Transverse colon (tissue), 4 donors: ENCODE measurements at regions not wholly inside any gene's neighbourhood (a gene's known extent, or its start where the extent isn't known, plus 50 kb on each side); places are given as distances from the start of the nearest gene placed in this dataset.

Experiments
- CTCF ChIP-seq, 5 experiments: fragments of 200-600 bp in 3 of 5; fragments of 450-650 bp in 2 of 5; sonication (generic) in 3 of 5; IDR thresholded peaks; 1 replicate in 2 of 5; 2 replicates in 3 of 5; pipeline ENCODE4 v1.5.1; 2016 to 2017; ENCODE audit warnings: antibody characterized with exemption in 5 of 5, inconsistent platforms in 3 of 5, mild to moderate bottlenecking in 2 of 5, moderate library complexity in 1 of 5
- EP300 ChIP-seq: sonication (generic); formaldehyde crosslinking; IDR thresholded peaks from one replicate; pipeline ENCODE4 v1.6.1; 2017; ENCODE audit warnings: antibody characterized with exemption, low read depth
- POLR2A ChIP-seq: fragments of 450-650 bp; IDR thresholded peaks from one replicate; pipeline ENCODE4 v1.6.1; 2016; ENCODE audit warnings: antibody characterized with exemption, mild to moderate bottlenecking, moderate library complexity
- POLR2AphosphoS5 ChIP-seq, 3 donors: sonication (generic); formaldehyde crosslinking; IDR thresholded peaks; one replicate each; pipeline ENCODE4 v1.6.1; 2016; ENCODE audit warnings: antibody characterized with exemption in 3 of 3

GRCh38 chr7:124444696-124445480 lies 320.7 kb downstream of the GPR37 start:
- TF ChIP-seq POLR2A (no peak), POLR2AphosphoS5 (IDR thresholded peaks at IDR 0.05) (no peak), CTCF (IDR thresholded peaks at IDR 0.05) (no peak), EP300 (no peak)
